OCI-LY7 (cell line): ENCODE measurements at regions not wholly inside any gene's neighbourhood (a gene's known extent, or its start where the extent isn't known, plus 50 kb on each side); places are given as distances from the start of the nearest gene placed in this dataset.

Experiments used
- CTCF ChIP-seq: fragments of 200-600 bp; sonication (generic); conservative IDR thresholded peaks from 2 replicates; pipeline ENCODE4 v1.5.1; 2014; ENCODE audit warnings: mild to moderate bottlenecking, antibody characterized with exemption, low read length, moderate library complexity, mixed read lengths
- EZH2phosphoT487 ChIP-seq: fragments of 200-600 bp; sonication (generic); IDR thresholded peaks from 2 replicates; pipeline ENCODE4 v1.6.1; 2018; ENCODE audit warnings: low read depth, borderline replicate concordance, mild to moderate bottlenecking, mixed run types, antibody characterized with exemption, low read length, moderate library complexity, mixed read lengths

GRCh38 chr1:223039990-223040389 is 103.1 kb downstream of the TLR5 start:
- TF ChIP-seq CTCF (no peak), EZH2phosphoT487 (no peak)
